Nephron (organoid): ENCODE measurements at regions not wholly inside any gene's neighbourhood (a gene's known extent, or its start where the extent isn't known, plus 50 kb on each side); places are given as distances from the start of the nearest gene placed in this dataset.

ENCODE experiments used
- H3K27ac Mint-ChIP-seq, 3 experiments: 2 replicates each; pipeline ENCODE4 v1.8.0; 2020; ENCODE audit warnings: mixed read lengths in 3 of 3, mild to moderate bottlenecking in 2 of 3, moderate library complexity in 1 of 3
- H3K27me3 Mint-ChIP-seq: 2 replicates; pipeline ENCODE4 v1.8.0; 2021; ENCODE audit warnings: low read depth, mild to moderate bottlenecking, moderate library complexity, mixed read lengths
- H3K36me3 Mint-ChIP-seq: 2 replicates; pipeline ENCODE4 v1.8.0; 2020; ENCODE audit warnings: low read depth, mixed read lengths
- H3K4me1 Mint-ChIP-seq: 2 replicates; pipeline ENCODE4 v1.8.0; 2020; ENCODE audit warnings: mixed read lengths
- H3K4me3 Mint-ChIP-seq, 3 experiments: 2 replicates each; pipeline ENCODE4 v1.8.0; 2020; ENCODE audit warnings: mild to moderate bottlenecking in 3 of 3, mixed read lengths in 3 of 3, moderate library complexity in 2 of 3
- H3K9me3 Mint-ChIP-seq: 2 replicates; pipeline ENCODE4 v1.8.0; 2020; ENCODE audit warnings: mixed read lengths
- TF ChIP-seq, protein P1 (sequence below), 3 experiments: fragments of 200-600 bp; sonication (generic); IDR thresholded peaks; one replicate each; pipeline ENCODE4 v1.5.0; 2021; ENCODE audit warnings: antibody characterized with exemption in 3 of 3; ENCODE audit not compliant: unreplicated experiment in 3 of 3

DNA sequence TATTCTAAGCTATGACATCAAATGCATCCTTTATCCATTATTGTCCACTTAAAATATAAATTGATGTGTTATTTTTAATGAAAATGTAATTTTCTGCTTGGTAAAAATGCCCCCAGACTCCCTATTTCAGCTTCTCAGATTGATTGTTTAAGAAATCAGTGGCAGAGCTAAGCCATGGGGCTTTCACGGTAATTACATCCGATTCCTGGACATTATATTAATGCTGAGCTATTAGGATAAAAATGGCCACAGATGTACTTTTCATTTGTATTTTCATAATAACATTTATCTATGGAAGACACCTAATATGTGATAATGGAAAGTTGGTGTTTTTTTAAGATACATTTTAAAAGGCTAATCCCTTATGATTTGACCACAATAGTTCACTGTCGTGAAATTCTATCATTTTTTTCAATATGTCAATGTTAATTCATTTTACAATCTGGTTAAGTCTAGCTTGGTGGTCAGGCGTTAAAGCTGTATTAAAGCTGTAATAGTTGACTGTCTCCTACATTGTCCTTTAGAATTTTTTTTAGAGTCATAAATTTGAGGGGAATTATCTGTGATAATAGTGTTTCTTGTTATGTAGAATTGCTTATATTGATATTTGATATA, 229.0 kb upstream of the UBE2E3 start:
- Mint-ChIP-seq H3K9me3 (no peaks in the 10 kb centered on the region), H3K4me1 (peaks cover 9% of the 10 kb centered on the region), H3K36me3 (no peaks in the 10 kb centered on the region), H3K27me3 (no peaks in the 10 kb centered on the region), H3K27ac (no peak overlapping the region), H3K4me3 (no peak overlapping the region)
- TF ChIP-seq, protein P1, sequence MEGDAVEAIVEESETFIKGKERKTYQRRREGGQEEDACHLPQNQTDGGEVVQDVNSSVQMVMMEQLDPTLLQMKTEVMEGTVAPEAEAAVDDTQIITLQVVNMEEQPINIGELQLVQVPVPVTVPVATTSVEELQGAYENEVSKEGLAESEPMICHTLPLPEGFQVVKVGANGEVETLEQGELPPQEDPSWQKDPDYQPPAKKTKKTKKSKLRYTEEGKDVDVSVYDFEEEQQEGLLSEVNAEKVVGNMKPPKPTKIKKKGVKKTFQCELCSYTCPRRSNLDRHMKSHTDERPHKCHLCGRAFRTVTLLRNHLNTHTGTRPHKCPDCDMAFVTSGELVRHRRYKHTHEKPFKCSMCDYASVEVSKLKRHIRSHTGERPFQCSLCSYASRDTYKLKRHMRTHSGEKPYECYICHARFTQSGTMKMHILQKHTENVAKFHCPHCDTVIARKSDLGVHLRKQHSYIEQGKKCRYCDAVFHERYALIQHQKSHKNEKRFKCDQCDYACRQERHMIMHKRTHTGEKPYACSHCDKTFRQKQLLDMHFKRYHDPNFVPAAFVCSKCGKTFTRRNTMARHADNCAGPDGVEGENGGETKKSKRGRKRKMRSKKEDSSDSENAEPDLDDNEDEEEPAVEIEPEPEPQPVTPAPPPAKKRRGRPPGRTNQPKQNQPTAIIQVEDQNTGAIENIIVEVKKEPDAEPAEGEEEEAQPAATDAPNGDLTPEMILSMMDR (IDR thresholded peaks at IDR 0.05; ENCODE audit: unreplicated experiment in 3 of 3): no peak

- Mint-ChIP-seq H3K27me3 (no peaks in the 10 kb centered on the region), H3K4me1 (peaks cover 9% of the 10 kb centered on the region), H3K9me3 (no peaks in the 10 kb centered on the region), H3K27ac (no peak overlapping the region), H3K36me3 (no peaks in the 10 kb centered on the region), H3K4me3 (no peak overlapping the region)
- TF ChIP-seq, protein P1 (IDR thresholded peaks at IDR 0.05; ENCODE audit: unreplicated experiment in 3 of 3): no peak
Measured at GRCh38 chr2:180747728-180748127, 232.7 kb upstream of the UBE2E3 start.

GRCh38 chr2:180743401-180743800, 237.0 kb upstream of the UBE2E3 start:
- Mint-ChIP-seq H3K4me1 (peaks cover 9% of the 10 kb centered on the region), H3K4me3 (no peak overlapping the region), H3K27me3 (no peaks in the 10 kb centered on the region), H3K27ac (no peak overlapping the region), H3K36me3 (no peaks in the 10 kb centered on the region), H3K9me3 (no peaks in the 10 kb centered on the region)
- TF ChIP-seq, protein P1 (IDR thresholded peaks at IDR 0.05; ENCODE audit: unreplicated experiment in 3 of 3): no peak

DNA sequence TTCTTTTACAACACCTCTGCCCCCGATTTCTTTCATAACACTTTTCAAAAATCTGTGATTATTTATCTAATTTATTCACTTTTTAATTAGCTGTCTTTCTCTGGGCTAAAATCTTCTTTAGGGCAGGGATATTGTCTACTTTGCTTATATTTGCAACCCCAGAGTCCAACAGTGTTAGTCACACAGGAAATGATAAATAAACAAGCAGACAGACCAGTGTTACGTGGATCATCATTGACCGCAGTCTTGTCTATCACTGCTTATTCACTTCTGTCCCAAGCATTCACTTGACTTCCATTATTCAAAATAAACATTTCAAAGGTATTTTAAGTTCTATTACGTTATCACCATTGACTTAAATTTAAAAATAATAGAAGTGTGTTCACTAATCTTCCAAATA, 237.6 kb upstream of the UBE2E3 start:
- Mint-ChIP-seq H3K4me1 (peaks cover 5% of the 10 kb centered on the region), H3K4me3 (no peak overlapping the region), H3K36me3 (no peaks in the 10 kb centered on the region), H3K9me3 (no peaks in the 10 kb centered on the region), H3K27ac (no peak overlapping the region), H3K27me3 (no peaks in the 10 kb centered on the region)
- TF ChIP-seq, protein P1 (IDR thresholded peaks at IDR 0.05; ENCODE audit: unreplicated experiment in 3 of 3): no peak

- TF ChIP-seq, protein P1 (IDR thresholded peaks at IDR 0.05; ENCODE audit: unreplicated experiment in 3 of 3): no peak
- H3K4me1 Mint-ChIP-seq: peaks cover 9% of the 10 kb centered on the region
- H3K9me3 Mint-ChIP-seq: no peaks in the 10 kb centered on the region
- no peaks in the 10 kb centered on the region for H3K27me3 Mint-ChIP-seq
- H3K36me3 Mint-ChIP-seq: no peaks in the 10 kb centered on the region
- H3K4me3 Mint-ChIP-seq: no peak overlapping the region
- H3K27ac Mint-ChIP-seq: no peak overlapping the region
Measured at GRCh38 chr2:180739070-180739469, 241.3 kb upstream of the UBE2E3 start.

GRCh38 chr2:180735799-180736198, 244.6 kb upstream of the UBE2E3 start:
- Mint-ChIP-seq H3K36me3 (no peaks in the 10 kb centered on the region), H3K27me3 (no peaks in the 10 kb centered on the region), H3K9me3 (no peaks in the 10 kb centered on the region), H3K27ac (no peak overlapping the region), H3K4me1 (peaks cover 20% of the 10 kb centered on the region), H3K4me3 (no peak overlapping the region)
- TF ChIP-seq, protein P1 (IDR thresholded peaks at IDR 0.05; ENCODE audit: unreplicated experiment in 3 of 3): no peak
